ENCODE measurements at regions not wholly inside any gene's neighbourhood (a gene's known extent, or its start where the extent isn't known, plus 50 kb on each side); places are given as distances from the start of the nearest gene placed in this dataset.

DNA sequence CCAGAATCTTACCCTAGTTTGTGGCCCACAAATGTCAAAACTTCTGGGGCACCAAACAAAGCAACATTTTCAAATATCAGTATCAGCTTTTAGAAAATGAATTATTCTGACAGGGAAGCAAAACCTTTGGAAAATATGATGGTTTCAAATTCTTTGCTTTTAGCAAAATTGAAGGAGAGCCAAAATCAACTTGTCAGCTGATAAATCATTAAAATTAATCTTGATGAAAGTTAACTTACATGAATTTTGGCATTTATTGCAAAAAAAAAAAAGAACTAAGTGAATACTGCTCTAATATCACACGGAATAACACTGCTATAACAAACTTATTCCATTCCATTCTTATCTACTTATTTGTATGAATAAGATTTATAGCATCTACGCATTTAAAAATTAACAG, 158.1 kb upstream of the TARS1 start:
- H3K27ac ChIP-seq (ENCODE audit: low read depth in 1 of 2, low read length in 2 of 2): no peak overlapping the region
- no peak overlapping the region for H3K4me3 ChIP-seq (ENCODE audit: low read depth in 1 of 3, low read length in 3 of 3)
- H3K4me1 ChIP-seq (ENCODE audit: control insufficient read depth in 4 of 4, insufficient read depth in 4 of 4, low read length in 3 of 4): no peaks in the 10 kb centered on the region
- no peaks in the 10 kb centered on the region for H3K27me3 ChIP-seq (ENCODE audit: control insufficient read depth in 4 of 4, insufficient read depth in 4 of 4, low read length in 3 of 4)
- WGBS: 86% methylated on average over 2 of the region's 2 CpGs
- no peak overlapping the region for H3K9ac ChIP-seq (ENCODE audit: low read depth in 1 of 2, low read length in 2 of 2)
- H3K36me3 ChIP-seq (ENCODE audit: control insufficient read depth in 4 of 4, insufficient read depth in 3 of 4, low read depth in 1 of 4, low read length in 3 of 4): no peaks in the 10 kb centered on the region
- no peaks in the 10 kb centered on the region for H3K9me3 ChIP-seq (ENCODE audit: control insufficient read depth in 4 of 4, low read length in 3 of 4)
- DNase-seq (ENCODE audit: low spot score): no peak
- no peak for TF ChIP-seq SP1 (IDR thresholded peaks at IDR 0.05)
- TF ChIP-seq FOXA2 (IDR thresholded peaks at IDR 0.05): no peak
- no peak for TF ChIP-seq YY1 (IDR thresholded peaks at IDR 0.05)
- TF ChIP-seq EGR1 (IDR thresholded peaks at IDR 0.05; ENCODE audit: low read depth in 2 of 2): no peak
- TF ChIP-seq FOXA1 (IDR thresholded peaks at IDR 0.05): no peak
- TF ChIP-seq, protein P1, sequence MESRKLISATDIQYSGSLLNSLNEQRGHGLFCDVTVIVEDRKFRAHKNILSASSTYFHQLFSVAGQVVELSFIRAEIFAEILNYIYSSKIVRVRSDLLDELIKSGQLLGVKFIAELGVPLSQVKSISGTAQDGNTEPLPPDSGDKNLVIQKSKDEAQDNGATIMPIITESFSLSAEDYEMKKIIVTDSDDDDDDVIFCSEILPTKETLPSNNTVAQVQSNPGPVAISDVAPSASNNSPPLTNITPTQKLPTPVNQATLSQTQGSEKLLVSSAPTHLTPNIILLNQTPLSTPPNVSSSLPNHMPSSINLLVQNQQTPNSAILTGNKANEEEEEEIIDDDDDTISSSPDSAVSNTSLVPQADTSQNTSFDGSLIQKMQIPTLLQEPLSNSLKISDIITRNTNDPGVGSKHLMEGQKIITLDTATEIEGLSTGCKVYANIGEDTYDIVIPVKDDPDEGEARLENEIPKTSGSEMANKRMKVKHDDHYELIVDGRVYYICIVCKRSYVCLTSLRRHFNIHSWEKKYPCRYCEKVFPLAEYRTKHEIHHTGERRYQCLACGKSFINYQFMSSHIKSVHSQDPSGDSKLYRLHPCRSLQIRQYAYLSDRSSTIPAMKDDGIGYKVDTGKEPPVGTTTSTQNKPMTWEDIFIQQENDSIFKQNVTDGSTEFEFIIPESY (IDR thresholded peaks at IDR 0.05): no peak

DNA sequence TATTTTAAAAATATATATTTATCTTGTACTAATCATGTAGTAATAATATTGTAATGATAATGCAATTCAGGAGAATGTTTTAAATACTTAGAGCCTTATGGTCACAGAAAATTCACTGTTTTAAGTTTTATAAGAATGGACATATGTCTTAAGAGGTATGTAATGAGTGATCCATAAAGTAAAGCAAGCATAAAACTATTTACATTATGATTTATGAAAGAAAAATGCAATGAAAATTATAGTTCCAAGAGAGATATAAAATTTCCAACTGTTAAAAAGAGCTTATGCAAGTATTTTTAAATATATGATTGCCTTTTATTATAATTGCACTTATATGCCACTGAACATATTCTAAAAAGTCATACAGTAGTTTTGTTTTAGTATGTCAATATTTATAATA, 157.5 kb upstream of the TARS1 start:
- Histone ChIP-seq H3K4me1 (ENCODE audit: control insufficient read depth in 4 of 4, insufficient read depth in 4 of 4, low read length in 3 of 4) (no peaks in the 10 kb centered on the region), H3K9me3 (ENCODE audit: control insufficient read depth in 4 of 4, low read length in 3 of 4) (no peaks in the 10 kb centered on the region), H3K9ac (ENCODE audit: low read depth in 1 of 2, low read length in 2 of 2) (no peak overlapping the region), H3K4me3 (ENCODE audit: low read depth in 1 of 3, low read length in 3 of 3) (no peak overlapping the region), H3K36me3 (ENCODE audit: control insufficient read depth in 4 of 4, insufficient read depth in 3 of 4, low read depth in 1 of 4, low read length in 3 of 4) (no peaks in the 10 kb centered on the region), H3K27ac (ENCODE audit: low read depth in 1 of 2, low read length in 2 of 2) (no peak overlapping the region), H3K27me3 (ENCODE audit: control insufficient read depth in 4 of 4, insufficient read depth in 4 of 4, low read length in 3 of 4) (no peaks in the 10 kb centered on the region)
- TF ChIP-seq FOXA1 (IDR thresholded peaks at IDR 0.05): no peak
- TF ChIP-seq EGR1 (IDR thresholded peaks at IDR 0.05; ENCODE audit: low read depth in 2 of 2): no peak
- no peak for TF ChIP-seq TAF1 (conservative IDR thresholded peaks at IDR 0.05)
- TF ChIP-seq, protein P2, sequence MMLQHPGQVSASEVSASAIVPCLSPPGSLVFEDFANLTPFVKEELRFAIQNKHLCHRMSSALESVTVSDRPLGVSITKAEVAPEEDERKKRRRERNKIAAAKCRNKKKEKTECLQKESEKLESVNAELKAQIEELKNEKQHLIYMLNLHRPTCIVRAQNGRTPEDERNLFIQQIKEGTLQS (IDR thresholded peaks at IDR 0.05): no peak
- TF ChIP-seq, protein P1 (IDR thresholded peaks at IDR 0.05): no peak
- TF ChIP-seq, protein P3, sequence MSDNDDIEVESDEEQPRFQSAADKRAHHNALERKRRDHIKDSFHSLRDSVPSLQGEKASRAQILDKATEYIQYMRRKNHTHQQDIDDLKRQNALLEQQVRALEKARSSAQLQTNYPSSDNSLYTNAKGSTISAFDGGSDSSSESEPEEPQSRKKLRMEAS (IDR thresholded peaks at IDR 0.05): no peak
- no peak for DNase-seq (ENCODE audit: low spot score)

DNA sequence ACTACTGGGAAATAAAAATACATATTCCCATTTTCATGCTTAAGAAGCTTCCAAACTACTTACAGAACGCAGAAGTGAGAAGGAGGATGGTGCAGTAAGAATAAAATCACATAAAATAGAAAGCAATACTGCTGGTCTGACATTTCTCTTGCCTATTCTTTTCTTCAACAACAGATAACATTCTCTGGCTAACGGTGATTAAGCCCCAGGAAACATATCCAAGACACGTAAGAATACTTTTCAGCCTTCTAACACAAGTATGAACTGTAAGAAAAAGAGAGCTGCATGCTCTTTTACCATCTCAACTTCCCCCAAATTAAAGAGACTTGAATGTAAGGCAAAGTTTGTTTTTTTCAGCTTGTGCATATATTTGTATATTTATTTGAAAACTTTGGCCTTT, 156.1 kb upstream of the TARS1 start:
- TF ChIP-seq NR2F2 (IDR thresholded peaks at IDR 0.05): no peak
- no peak for TF ChIP-seq RAD21 (IDR thresholded peaks at IDR 0.05)
- H3K4me1 ChIP-seq (ENCODE audit: control insufficient read depth in 4 of 4, insufficient read depth in 4 of 4, low read length in 3 of 4): no peaks in the 10 kb centered on the region
- 77% methylated on average over 3 of the region's 3 CpGs for WGBS

More for the DNA sequence above, 156.1 kb upstream of the TARS1 start:
- Histone ChIP-seq H3K4me3 (ENCODE audit: low read depth in 1 of 3, low read length in 3 of 3) (no peak overlapping the region), H3K27ac (ENCODE audit: low read depth in 1 of 2, low read length in 2 of 2) (no peak overlapping the region), H3K27me3 (ENCODE audit: control insufficient read depth in 4 of 4, insufficient read depth in 4 of 4, low read length in 3 of 4) (no peaks in the 10 kb centered on the region), H3K9me3 (ENCODE audit: control insufficient read depth in 4 of 4, low read length in 3 of 4) (no peaks in the 10 kb centered on the region), H3K9ac (ENCODE audit: low read depth in 1 of 2, low read length in 2 of 2) (no peak overlapping the region), H3K36me3 (ENCODE audit: control insufficient read depth in 4 of 4, insufficient read depth in 3 of 4, low read depth in 1 of 4, low read length in 3 of 4) (no peaks in the 10 kb centered on the region)
- no peak for DNase-seq (ENCODE audit: low spot score)
